Right cardiac atrium (tissue), 5 donors: ENCODE measurements at regions not wholly inside any gene's neighbourhood (a gene's known extent, or its start where the extent isn't known, plus 50 kb on each side); places are given as distances from the start of the nearest gene placed in this dataset.

Experiments used
- ATAC-seq, 2 donors: fragments of 200-7000 bp; cut with Tn5 transposase; one replicate each; pipeline versions ENCODE4 v1.8.0 to v1.9.1; 2020; ENCODE audit warnings: moderate library complexity in 2 of 2, mild to moderate bottlenecking in 1 of 2
- DNase-seq, 3 donors: peaks; one replicate each; pipeline ENCODE4 v3.0.0-alpha.2; 2020
- H3K27ac ChIP-seq: one replicate; pipeline ENCODE4 v1.5.1; 2013; ENCODE audit warnings: mild to moderate bottlenecking, low read length, control low read depth, moderate library complexity
- H3K27me3 ChIP-seq: one replicate; pipeline ENCODE4 v1.6.1; 2013; ENCODE audit not compliant: control insufficient read depth, insufficient read depth
- H3K4me1 ChIP-seq: one replicate; pipeline ENCODE4 v1.6.1; 2013; ENCODE audit warnings: low read length; ENCODE audit not compliant: control insufficient read depth, insufficient read depth
- H3K4me3 ChIP-seq: one replicate; pipeline ENCODE4 v1.5.1; 2013; ENCODE audit warnings: low read length, control low read depth
- H3K9me3 ChIP-seq: one replicate; pipeline ENCODE4 v1.6.1; 2013; ENCODE audit warnings: low read length; ENCODE audit not compliant: control insufficient read depth
- WGBS: extraction: QIAGEN DNeasy Blood & Tissue Kit; methylation state at CpG from one replicate; pipeline ENCODE4 v1.1.7; 2013; 5-methylcytosine and 5-hydroxymethylcytosine counted together
- intact Hi-C, 4 donors: fragments of 100-400 bp; cut with DNase I; formaldehyde crosslinking; loops; one replicate each; pipeline versions ENCODE4 v1.11.0 to v1.14.0; 2022 to 2023
- donor health status: healthy with polysubstance abuse.
- donor health status: DM: no; HTN: yes; CAD: no.
- donor health status: DM: no; HTN: no; CAD: no.
- donor health status: DM: no; HTN: yes; CAD: no; lungs with severe emphysema.
- donor health status: DM: yes; HTN: yes; CAD: no.

DNA sequence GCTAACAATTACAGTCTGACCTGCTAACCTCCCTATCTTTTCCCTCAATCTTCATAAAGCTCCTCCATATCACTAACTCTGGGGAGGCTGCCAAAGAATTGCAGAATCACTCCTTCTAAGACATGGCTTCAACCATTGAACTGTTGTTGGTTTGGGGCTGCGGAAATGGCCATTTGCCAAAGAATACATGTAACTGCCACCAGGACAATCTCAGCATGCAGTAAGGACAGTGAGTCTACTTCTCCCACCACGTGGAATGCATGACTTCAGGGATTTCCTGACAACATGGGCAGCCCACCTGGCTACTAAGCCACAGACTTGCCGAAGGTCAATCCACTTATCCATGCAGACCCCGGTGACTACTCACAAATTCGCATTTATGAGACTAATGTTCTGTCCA is 104.3 kb upstream of the NUDT7 start:
- DNase-seq (peak in 1 of 3 donors; percentile 13), ATAC-seq (peak; percentile 38 to 76)
- WGBS: 41% methylated on average over 5 of the region's 5 CpGs
- no peak overlapping the region for H3K4me3 ChIP-seq
- H3K4me1 ChIP-seq: peaks cover 2% of the 10 kb centered on the region
- no peak overlapping the region for H3K27ac ChIP-seq
- intact Hi-C loops: no loop called here
- no peaks in the 10 kb centered on the region for H3K27me3 ChIP-seq
- H3K9me3 ChIP-seq: no peaks in the 10 kb centered on the region

- ATAC-seq (no peak), DNase-seq (no peak)
- H3K27me3 ChIP-seq: no peaks in the 10 kb centered on the region
- no peaks in the 10 kb centered on the region for H3K9me3 ChIP-seq
- H3K4me3 ChIP-seq: no peak overlapping the region
- peaks cover 2% of the 10 kb centered on the region for H3K4me1 ChIP-seq
- intact Hi-C loops: no loop called here
- no peak overlapping the region for H3K27ac ChIP-seq
- 80% methylated on average over 5 of the region's 5 CpGs for WGBS
Observed at GRCh38 chr16:77618951-77619350, 103.4 kb upstream of the NUDT7 start.

DNA sequence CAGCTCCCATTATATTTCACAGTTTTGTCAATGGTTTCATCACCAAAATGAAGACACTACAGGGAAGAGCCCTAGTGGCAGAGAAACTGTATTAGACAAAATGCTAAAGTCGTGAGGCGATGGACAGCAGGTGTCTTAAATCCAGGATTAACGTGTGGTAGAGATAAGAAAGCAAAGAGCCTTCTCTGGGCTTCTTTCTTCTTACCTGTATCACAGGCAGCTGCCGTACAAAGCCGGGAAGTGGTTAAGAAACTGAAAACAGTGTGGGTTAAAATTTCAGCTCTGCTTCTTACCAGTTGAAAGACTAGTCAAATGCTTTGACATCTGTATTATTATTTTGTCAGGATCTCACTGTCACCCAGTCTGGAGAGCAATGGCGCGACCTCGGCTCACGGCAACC is 98.2 kb upstream of the NUDT7 start:
- no peaks in the 10 kb centered on the region for H3K27me3 ChIP-seq
- H3K4me3 ChIP-seq: no peak overlapping the region
- WGBS: 77% methylated on average over 9 of the region's 9 CpGs
- DNase-seq: no peak
- H3K27ac ChIP-seq: no peak overlapping the region
- H3K4me1 ChIP-seq: no peaks in the 10 kb centered on the region
- intact Hi-C loops: no loop called here
- no peaks in the 10 kb centered on the region for H3K9me3 ChIP-seq
- no peak for ATAC-seq

DNA sequence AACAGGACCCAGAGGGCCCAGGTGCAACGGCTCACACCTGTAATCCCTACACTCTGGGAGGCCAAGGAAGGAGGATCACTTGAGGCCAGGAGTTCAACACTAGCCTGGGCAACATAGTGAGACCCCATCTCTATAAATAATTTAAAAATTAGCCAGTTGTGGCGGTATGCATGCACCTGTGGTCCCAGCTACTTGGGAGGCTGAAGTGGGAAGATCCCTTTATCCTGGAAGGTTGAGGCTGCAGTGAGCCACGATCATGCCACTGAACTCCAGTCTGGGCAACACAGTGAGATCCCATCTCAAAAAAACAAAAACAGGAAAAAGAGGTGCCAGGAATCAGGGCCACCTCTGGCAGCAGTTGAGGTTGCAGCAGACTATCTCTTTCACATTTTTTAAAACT is 85.7 kb upstream of the NUDT7 start:
- H3K9me3 ChIP-seq: no peaks in the 10 kb centered on the region
- intact Hi-C loops: no loop called here
- no peak overlapping the region for H3K27ac ChIP-seq
- no peak for DNase-seq
- peaks cover 3% of the 10 kb centered on the region for H3K4me1 ChIP-seq
- no peaks in the 10 kb centered on the region for H3K27me3 ChIP-seq
- no peak for ATAC-seq
- H3K4me3 ChIP-seq: no peak overlapping the region
- WGBS: 86% methylated on average over 3 of the region's 3 CpGs

GRCh38 chr16:77637940-77638339 is 84.4 kb upstream of the NUDT7 start:
- Histone ChIP-seq H3K9me3 (no peaks in the 10 kb centered on the region), H3K4me1 (peaks cover 3% of the 10 kb centered on the region), H3K27me3 (no peaks in the 10 kb centered on the region), H3K4me3 (no peak overlapping the region), H3K27ac (no peak overlapping the region)
- no peak for DNase-seq
- ATAC-seq: peak; percentile 11 to 38
- 26% methylated on average over 6 of the region's 6 CpGs for WGBS
- intact Hi-C loops: no loop called here

DNA sequence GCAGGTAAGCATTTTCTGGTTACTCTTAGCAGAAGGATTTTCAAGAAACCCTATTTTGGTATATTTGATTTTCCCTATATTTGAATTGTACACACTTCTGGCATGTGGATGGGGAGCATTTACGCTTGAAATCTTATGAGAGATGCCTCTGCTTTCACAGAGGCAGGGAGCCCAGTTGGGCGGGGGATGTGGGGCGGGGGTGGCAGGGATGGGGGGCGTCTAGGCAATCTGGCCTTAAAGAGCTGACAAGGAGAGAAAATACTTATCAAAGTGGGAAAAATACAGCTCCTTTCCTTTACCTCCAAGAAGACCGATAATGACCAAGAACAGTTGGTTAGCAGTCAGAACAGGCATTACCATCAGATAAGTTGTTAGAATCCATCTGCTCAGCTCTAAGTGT is 79.1 kb upstream of the NUDT7 start:
- Histone ChIP-seq H3K27ac (no peak overlapping the region), H3K4me1 (no peaks in the 10 kb centered on the region), H3K9me3 (no peaks in the 10 kb centered on the region), H3K27me3 (no peaks in the 10 kb centered on the region), H3K4me3 (no peak overlapping the region)
- intact Hi-C loops: no loop called here
- DNase-seq (no peak), ATAC-seq (no peak)
- WGBS: 66% methylated on average over 5 of the region's 5 CpGs

GRCh38 chr16:77645764-77646163 is 76.5 kb upstream of the NUDT7 start:
- DNase-seq (no peak), ATAC-seq (no peak)
- Histone ChIP-seq H3K9me3 (no peaks in the 10 kb centered on the region), H3K4me3 (no peak overlapping the region), H3K4me1 (no peaks in the 10 kb centered on the region), H3K27ac (no peak overlapping the region), H3K27me3 (no peaks in the 10 kb centered on the region)
- intact Hi-C loops: no loop called here
- WGBS: 83% methylated on average over 3 of the region's 3 CpGs

DNA sequence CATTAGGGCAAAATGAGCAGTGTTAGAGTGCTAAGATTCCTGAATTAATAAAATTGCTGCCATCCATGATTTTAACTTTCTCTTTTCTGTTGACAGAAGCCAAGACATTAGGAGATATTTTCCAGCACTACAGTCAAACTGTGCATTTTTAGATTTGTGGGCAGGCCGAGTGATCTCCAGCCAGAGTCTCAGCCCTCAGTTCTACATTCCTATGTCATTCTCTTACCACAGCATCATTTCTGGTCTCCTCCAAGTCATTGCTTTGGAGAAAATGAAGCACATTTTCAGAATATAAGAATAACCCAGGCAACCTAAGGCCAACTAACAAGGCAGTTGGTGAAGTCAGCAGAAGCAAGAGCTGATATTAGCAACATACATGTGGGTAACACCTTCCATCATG is 74.6 kb upstream of the NUDT7 start:
- Histone ChIP-seq H3K4me1 (no peaks in the 10 kb centered on the region), H3K9me3 (no peaks in the 10 kb centered on the region), H3K27me3 (no peaks in the 10 kb centered on the region), H3K4me3 (no peak overlapping the region), H3K27ac (no peak overlapping the region)
- DNase-seq (no peak), ATAC-seq (no peak)
- 59% methylated on average over 1 of the region's 1 CpG for WGBS
- intact Hi-C loops: no loop called here

DNA sequence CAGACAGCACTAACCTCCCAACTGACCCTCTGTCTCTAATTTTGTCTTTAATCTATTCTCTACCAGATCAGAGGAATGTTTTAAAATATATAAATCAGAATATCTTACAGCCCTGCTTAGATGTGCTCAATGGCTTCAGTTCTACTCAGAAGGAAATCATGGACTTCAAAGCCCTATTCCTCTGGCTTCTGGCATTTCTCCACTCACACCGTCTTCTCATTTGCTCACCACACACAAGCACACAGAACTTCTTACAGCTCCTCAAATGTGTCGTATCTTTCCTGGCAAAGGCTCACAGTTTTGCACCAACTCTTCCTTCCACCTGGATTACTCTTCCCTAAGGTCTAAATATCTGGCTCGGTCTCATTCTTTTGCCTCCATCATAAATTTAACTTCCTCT is 71.6 kb upstream of the NUDT7 start:
- WGBS: 63% methylated on average over 3 of the region's 3 CpGs
- no peaks in the 10 kb centered on the region for H3K27me3 ChIP-seq
- no peak for DNase-seq

DNA sequence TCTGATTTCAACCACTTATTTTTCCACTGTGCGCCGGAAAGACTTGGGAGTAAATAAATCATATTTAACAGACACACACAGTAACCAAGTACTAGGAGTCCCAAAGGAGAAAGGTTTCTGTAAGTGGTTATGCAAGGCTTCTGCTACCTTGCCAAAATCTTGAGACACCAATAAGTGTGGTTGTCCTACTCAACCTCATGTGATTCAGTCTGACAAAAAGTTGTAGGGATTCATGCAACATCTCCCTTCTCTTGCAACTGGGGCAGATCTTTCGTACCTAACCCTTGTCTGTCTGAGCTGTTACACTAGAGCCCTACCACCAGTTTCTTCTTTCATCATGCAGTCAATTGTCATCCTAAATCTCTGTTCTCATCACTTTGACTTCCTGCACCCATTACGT is 69.9 kb upstream of the NUDT7 start:
- Histone ChIP-seq H3K4me1 (no peaks in the 10 kb centered on the region), H3K9me3 (no peaks in the 10 kb centered on the region), H3K4me3 (no peak overlapping the region), H3K27ac (no peak overlapping the region), H3K27me3 (no peaks in the 10 kb centered on the region)
- WGBS: 95% methylated on average over 4 of the region's 4 CpGs
- ATAC-seq: no peak
- no peak for DNase-seq
- intact Hi-C loops: no loop called here

More for the DNA sequence above, 71.6 kb upstream of the NUDT7 start:
- Histone ChIP-seq H3K27ac (no peak overlapping the region), H3K4me3 (no peak overlapping the region), H3K4me1 (no peaks in the 10 kb centered on the region), H3K9me3 (no peaks in the 10 kb centered on the region)
- intact Hi-C loops: no loop called here
- no peak for ATAC-seq

GRCh38 chr16:77657016-77657415 is 65.3 kb upstream of the NUDT7 start:
- DNase-seq (no peak), ATAC-seq (no peak)
- H3K9me3 ChIP-seq: no peaks in the 10 kb centered on the region
- 79% methylated on average over 6 of the region's 6 CpGs for WGBS
- no peak overlapping the region for H3K27ac ChIP-seq
- intact Hi-C loops: loop anchor here in 1 of 4 donors (5.0 kb wide), 1 partner anchor 420 kb away; no protein-coding TSS in a partner anchor
- no peak overlapping the region for H3K4me3 ChIP-seq
- no peaks in the 10 kb centered on the region for H3K4me1 ChIP-seq
- H3K27me3 ChIP-seq: no peaks in the 10 kb centered on the region

DNA sequence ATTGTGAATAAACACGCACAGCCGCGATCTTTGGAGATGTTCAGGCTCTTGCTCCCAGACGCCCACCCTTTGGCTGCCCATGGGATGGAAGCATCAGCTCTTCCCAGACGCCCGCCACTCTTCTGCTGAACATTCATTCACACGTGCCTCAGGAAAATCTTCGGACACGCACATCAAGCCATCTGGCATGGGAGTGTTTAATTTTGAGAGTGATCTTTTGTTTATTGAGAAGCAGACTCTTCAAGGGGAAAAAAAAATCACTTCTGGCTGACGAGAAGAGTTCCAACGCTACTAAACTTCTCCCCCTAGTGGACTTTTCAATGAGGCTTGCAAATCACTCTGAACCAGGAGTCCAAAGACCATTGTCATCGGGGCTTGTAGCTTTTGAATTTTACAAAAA is 62.0 kb upstream of the NUDT7 start:
- intact Hi-C loops: loop anchor here in 3 of 4 donors (5.0 to 10.0 kb wide), 4 partner anchors 63 to 426 kb away; no protein-coding TSS in a partner anchor
- Histone ChIP-seq H3K27ac (no peak overlapping the region), H3K4me3 (no peak overlapping the region), H3K27me3 (no peaks in the 10 kb centered on the region), H3K4me1 (no peaks in the 10 kb centered on the region), H3K9me3 (no peaks in the 10 kb centered on the region)
- WGBS: 25% methylated on average over 12 of the region's 12 CpGs
- DNase-seq: no peak
- no peak for ATAC-seq
